Anterior cingulate cortex (tissue), 58 donors: ENCODE measurements at regions not wholly inside any gene's neighbourhood (a gene's known extent, or its start where the extent isn't known, plus 50 kb on each side); places are given as distances from the start of the nearest gene placed in this dataset.
"Not testable (repeated sequence)": the region's sequence is repeated elsewhere in the genome, so short reads cannot be mapped to it uniquely, and the experiment has no call there.

Experiments
- DNase-seq, 58 donors: peaks; one replicate each; lab custom pipeline; 2025; lab: John Stamatoyannopoulos, UW

DNA sequence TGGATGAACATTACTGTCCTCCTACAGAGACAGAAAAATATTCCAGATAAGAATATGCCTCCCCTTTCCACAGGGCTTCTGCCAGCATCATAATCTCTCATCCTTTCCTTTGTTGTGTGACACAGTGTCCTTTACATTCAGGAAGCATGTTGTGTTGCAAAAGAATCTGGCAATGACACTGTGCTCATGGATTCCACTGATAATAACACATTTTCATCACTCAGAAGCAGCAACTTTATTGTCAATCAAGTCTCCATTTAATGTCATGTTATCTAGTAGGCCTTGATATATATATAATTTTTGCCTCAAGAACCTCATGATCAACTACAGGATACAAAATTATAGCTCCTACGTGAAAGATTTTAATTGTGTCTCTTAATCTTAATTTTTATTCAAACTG is 833.9 kb downstream of the FSTL5 start:
- DNase-seq = no peak

DNA sequence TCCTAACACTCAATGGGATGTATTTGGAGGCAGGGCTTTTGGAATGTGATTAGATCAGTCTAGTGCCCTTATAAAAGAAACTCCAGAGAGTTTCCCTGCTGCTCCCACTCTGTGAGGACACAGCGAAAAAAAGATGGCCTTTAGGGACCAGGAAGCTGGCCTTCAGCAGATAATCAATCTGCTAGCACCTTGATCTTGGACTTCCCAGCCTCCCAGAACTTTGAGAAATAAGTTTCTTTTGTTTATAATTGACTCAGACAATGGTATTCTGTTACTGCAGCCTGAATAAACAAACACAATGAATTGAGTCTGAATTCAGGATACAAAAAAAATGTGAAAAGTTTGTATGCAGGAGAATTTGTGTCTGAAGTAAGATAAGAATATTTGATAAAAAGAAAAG is 842.1 kb downstream of the FSTL5 start:
- no peak for DNase-seq

DNA sequence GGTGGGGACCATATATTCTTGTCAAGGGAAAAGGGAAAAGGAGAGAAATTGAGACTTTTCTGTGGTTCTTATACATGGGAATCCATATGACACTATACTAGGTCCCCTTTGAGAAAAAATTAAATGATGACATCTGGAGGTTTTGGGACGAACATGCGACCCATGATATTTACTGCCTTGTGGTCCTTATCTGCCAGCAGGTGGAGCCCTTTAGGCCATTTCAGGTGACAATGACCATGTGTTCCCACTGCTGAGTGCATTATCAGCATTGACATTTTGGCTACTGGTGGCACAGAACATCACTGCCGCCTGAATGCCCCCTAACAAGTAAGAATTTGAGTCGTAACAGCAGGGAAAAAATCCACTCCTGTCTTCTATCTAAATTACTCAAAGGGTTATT is 843.4 kb downstream of the FSTL5 start:
- DNase-seq = no peak

DNA sequence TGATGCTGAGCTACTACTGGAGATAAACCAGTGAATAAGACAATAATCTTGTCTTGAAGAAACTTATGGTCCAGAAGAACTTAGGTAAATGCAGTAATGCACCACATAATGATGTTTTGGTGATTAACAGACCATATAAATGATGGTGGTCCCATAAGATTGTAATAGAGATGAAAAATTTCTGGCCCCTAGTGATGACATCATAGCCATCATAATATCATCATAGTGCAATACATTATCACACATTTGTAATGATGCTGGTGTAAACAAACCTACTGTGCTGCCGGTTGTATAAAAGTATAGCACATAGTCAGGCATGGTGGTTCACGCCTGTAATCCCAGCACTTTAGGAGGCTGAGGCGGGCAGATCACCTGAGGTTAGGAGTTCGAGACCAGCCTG is 846.8 kb downstream of the FSTL5 start:
- no peak for DNase-seq

DNA sequence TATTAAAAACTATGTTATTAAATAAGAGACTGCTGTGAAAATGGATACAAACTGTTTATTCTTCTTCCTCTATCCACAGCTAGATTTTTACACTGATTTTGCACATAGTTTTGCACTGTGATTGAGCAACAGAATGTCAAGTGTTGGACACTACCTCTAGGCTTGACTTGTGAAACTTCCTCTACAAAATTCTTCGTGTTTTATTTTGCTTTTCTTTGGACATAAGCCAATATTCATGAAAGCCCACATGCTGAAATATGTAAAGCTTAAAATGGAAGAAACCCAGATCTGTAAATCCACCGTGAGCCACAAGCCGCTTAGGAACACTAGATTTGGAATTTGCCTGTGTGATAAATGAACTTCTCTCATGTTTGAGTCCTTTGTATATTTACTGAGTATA is 849.4 kb downstream of the FSTL5 start:
- DNase-seq = no peak

DNA sequence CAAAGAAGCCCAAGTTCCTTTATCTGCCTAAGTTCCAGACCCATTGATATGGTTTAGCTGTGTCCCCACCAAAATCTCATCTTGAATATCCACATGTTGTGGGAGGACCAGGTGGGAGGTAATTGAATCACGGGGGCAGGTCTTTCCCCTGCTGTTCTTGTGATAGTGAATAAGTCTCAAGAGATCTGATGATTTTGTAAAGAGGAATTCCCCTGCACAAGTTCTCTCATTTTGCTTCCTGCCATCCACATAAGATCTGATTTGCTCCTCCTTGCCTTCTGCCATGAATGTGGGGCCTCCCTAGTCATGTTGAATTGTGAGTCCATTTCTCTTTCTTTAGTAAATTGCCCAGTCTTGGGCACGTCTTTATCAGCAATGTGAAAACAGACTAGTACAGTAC is 860.2 kb downstream of the FSTL5 start:
- no peak for DNase-seq

DNA sequence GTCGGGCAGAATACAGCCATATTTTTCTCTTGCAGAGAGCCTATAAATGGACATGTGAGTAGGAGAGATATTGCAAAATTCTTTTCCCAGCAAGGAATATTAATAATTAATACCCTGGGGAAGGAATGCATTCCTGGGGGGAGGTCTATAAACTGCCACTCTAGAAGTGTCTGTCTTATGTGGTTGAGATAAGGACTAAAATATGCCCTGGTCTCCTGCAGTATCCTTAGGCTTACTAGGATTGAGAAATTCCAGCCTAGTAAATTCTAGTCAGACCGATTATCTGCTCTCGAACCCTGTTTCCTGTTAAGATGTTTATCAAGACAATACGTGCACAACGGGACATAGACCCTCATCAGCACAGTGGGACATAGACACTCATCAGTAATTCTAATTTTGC is 872.6 kb downstream of the FSTL5 start:
- DNase-seq = no peak

DNA sequence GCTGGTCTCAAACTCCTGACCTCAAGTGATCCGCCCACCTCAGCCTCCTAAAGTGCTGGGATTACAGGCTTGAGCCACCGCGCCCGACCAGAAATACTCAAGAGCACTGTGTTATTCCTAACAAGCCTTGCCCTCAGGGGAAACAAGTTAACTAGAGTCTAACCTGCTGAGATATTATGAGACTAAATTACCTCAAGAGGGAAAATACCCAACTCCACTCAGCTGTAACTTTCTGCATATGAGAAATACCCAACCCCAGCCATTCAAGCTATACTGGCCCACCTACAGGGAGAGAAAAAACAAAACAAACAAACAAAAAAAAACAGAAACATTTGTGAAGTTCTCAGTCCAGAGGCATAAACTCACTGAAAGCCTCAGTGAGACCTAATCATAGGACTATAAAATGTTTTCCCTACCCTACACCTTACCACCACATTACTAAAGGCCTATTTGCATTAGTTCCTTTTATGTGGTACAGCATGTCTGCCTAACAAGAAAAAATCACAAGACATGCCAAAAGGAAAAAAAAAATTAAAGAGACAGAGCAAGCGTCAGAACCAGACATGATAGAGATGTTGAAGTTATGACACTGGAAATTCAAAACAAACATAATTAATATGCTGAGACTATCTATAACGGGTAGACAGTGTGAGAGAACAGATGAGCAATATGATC is 876.0 kb downstream of the FSTL5 start:
- DNase-seq = no peak

DNA sequence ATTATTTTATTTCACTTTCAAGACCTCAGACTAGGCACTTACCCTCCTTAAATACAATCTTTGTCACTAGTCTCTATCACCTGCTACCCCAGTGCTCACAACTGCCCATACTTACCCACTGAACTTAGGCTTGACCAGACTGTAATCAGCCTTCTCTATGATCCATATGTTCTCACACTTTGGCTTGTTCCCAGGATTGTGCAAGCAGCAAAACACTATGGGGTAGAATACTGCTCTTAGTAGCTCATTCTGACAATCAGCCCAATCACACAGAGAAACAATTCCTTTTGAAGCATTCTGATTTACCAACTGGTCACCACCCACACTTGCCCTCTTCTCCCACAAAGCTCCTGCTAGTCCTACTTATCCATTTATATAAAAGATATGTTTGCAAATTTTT is 878.3 kb downstream of the FSTL5 start:
- no peak for DNase-seq

DNA sequence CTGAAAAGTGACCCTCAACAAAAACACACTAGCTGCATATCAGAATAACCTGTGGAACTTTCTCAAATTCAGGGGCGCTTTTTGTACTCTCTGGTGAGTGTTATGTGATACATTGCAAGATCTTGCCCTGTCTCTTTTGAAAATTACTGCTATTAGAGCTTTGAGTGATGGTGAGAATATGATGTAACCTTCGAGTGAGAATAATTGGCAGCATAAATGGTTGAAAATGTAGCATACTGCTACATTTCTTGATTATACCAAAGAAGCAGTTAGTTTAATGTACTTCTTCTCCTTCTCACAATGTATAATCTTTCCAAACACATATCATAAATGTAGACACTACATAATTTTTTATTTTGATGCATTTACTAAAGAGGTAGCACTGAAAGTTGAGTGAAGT is 882.9 kb downstream of the FSTL5 start:
- no peak for DNase-seq

DNA sequence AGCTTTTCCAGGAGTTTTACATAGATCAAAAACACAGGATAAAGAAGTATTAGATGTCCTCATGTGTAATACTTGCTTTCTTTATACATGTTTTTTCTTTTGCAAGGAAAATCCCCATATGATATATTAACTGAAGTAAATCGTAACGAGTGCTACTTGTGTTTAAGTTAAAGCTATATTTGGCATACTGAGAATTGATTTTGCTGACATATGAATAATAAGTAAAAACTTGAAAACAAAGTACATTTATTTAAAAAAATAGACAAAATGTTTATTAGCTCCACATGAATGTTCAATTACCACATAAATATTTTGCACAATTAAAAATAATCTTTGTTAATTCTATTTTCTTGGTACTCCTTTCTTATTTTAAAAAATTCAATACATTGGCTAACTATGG is 884.7 kb downstream of the FSTL5 start:
- DNase-seq = no peak

DNA sequence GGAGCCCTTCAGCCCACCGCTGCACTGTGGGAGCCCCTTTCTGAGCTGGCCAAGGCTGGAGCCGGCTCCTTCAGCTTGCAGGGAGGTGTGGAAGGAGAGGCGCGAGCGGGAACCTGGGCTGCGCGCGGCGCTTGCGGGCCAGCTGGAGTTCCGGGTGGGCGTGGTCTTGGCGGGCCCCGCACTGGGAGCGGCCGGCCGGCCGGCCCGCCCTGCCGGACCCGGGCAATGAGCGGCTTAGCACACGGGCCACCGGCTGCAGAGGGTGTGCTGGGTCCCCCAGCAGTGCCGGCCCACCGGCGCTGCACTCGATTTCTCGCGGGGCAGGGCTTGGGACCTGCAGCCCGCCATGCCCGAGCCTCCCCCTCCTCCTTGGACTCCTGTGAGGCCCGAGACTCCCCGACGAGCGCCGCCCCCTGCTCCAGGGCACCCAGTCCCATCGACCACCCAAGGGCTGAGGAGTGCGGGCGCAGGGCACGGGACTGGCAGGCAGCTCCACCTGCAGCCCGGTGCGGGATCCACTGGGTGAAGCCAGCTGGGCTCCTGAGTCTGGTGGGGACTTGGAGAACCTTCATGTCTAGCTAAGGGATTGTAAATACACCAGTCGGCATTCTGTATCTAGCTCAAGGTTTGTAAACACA is 886.5 kb downstream of the FSTL5 start:
- DNase-seq = not testable (repeated sequence)

DNA sequence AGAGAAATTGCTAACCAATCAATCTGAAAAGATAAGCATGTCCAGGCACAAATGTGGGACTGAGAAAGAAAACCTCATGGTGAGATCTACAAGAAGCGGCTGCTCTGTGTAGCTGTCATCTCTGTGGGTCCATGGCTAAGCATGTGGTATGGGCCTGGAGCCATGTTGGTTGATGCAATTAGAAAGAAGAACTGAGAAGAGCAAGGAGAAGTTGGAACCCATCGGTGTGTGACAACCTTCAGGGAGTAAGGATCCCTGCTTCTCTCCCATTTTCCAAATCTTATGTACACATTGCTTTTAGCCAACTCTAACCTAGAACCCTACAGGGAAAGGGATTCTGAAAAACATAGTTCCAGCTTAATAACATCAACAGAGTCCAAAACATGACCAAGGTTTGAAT is 890.2 kb downstream of the FSTL5 start:
- DNase-seq = no peak

DNA sequence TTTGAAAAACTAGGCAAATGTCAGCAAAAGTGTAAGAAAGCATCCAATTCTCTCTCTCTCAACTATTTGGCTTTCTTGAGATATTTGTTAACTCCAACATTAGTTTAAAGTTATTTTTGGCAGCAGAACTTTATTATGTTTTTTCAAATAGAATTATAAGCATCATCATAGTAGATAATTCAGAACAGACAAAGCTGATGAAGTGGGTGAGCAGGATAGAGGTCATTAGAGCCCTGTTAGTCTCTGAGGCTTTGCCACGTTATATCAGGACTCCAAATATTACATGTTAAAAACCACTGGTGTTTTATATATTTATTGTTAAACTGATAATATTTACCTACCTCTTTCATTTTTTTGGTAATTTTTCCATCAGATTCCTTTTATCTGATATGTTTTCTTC is 903.0 kb downstream of the FSTL5 start:
- no peak for DNase-seq

DNA sequence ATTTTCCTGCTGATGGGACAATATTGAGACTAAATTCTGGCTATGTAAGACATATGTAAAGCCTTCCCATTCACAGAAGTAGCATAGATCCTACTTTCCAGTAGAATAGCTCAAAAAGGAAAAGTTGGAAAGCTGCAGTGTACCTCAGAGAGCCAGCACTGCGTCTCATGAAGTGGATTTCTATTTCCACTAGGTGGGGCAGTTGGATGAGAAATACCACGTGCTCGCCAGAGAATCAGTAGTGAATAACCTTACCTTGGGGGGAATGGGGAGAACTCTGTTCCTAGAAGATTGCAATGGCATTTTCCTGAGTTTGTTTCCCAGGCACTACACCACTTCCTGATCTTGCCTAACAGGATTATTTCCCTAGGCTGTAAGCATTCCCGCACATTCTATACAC is 907.1 kb downstream of the FSTL5 start:
- DNase-seq = no peak

DNA sequence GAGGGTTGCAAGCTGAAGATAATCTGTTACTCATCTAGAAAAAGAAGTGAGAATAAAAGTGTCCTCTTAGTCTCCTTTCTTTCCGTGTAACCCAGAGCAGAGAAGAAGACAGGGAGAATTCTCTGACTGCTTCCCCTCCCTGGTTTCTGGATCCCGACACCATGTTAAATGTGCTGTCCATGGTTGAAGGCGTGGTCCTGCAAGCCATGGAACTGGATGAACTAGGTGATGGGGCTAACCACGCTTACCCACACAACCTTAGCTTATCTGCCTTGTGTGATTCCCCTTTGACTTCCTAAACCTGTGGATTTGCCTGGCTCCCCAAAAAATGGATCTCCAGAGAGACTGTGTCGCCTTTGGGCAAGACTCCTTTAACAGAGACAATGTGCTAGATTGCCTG is 907.6 kb downstream of the FSTL5 start:
- DNase-seq = no peak

DNA sequence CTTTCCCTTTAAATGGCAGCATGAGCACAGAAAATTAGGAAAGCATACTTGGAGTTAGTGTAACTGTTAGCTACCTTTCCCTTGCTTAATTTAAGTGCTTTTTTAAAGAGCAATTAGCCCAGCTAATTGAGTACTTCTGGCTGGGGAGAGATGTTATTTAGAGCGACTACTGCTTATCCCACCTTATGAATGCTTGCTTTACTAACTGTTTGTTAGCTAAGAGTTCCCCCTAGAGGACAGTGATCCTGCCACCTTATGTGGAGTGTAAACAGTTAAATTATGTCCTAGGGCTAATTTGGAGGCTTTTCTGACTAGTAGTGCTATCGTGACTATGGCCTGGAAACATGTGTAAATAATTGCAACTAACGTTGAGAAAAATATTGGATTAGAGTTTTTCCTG is 909.4 kb downstream of the FSTL5 start:
- DNase-seq = no peak

DNA sequence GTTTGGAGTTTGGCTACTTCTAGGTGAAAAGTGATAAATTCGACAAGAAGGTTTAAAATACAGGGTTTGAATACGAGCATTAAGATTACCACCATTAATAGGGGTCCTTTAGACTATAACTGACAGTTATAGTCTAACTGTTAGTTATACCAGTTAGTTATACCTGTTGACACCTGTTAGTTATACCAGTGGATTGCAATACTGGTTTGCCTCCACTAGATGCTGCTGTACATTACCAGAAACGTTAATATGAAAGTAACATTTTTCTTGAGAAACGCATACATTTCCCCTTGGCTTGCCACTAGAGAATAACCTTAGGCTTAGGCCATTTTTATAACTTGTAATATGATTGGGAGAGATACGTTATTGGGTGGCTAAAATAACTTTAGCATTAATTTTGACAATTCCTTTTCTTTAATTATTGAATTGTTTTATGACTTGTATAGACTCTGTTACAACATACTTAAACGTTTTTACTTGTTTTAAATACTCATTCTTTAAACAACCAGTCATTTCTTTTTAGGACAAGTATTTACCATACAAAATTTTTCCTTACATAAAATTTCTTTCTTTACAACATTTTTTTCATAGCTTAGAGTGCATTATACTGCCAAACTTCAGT is 911.2 kb downstream of the FSTL5 start:
- no peak for DNase-seq

DNA sequence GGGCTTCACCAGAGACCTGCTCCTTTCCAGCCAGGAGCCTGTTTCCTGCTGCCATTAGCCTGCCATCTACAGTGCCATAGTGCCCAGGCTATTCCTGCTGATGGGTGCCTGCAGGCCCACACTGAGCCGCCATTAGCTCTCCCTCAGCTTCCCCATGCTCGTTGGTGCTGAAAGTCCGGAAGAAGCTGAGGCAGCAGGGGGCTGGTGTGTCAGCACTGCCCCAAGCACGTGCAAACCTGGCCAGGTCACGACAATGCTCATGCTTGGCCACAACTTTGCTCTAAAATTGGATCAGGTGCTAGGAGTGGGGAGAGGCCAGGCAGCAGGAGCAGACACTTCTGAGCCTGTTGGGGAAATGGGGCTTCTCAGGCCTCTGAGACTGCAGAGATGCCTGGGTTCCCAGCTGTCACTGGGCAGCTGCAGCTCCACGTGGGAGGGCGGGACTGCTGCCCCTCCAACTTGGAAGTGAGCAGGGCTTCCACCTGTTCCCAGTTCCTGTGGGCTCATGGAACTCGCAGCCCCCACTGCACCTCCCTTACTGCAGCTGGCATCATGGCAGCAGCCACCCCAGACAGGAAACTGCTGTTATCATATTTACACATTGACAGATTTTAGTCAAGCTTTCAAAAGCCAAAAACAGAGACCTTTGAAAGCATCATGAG is 913.9 kb downstream of the FSTL5 start:
- no peak for DNase-seq

DNA sequence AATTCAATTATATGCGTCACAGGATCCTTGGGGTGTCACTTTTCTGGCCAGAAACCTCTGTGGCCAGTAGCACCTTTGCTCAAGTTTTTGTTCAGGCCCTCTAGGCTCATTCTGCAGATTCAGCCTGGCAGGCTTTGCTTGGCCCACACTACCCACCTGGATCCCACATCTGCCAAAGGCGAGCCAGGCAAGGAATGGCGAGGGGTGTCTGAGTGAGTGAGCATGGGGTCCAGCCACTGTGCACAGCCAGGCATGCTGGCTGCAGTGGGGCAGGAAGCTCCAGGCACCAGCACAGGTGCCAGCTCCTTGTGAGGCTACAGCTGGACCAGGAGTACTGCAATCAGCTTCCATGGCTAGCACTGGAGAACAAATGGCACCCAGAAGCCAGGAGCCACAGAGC is 914.9 kb downstream of the FSTL5 start:
- DNase-seq = no peak

DNA sequence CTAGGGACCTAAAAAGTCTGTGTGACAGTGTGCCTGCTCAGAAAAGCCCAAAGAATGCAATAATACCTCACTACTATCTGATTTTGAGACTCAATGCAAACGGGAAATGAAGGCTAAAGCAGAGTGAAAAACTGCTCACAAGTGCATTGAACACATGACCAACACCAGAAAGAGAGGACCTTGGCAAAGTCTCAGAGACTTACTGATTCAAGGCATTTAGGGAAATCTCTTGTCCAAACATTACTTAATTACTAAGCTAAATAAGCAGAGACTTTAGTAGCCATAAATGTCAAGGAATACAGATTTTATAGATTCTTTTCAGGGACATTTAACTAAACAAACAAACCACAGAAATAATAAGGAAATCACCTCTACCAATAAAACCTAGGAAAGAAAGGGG is 916.0 kb downstream of the FSTL5 start:
- DNase-seq = no peak

DNA sequence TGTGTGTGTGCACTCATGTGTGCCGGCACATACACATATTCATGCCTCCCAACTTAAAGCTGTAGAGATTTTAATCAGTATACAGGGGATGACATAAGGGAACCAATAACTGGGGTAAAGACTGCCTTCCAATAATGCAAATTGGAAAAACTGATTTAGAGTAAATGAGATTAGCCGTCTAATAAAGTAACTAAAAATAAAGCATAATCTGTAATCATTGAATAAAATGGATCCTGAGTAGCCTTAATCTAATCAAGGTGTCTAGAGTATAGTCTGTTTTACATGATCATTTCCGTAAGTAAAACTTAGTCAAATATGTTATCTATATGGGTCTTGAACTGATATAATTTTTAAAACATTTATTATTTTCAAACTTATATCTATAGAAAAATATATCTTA is 925.8 kb downstream of the FSTL5 start:
- no peak for DNase-seq
